Sigmoid colon (tissue), 6 donors: ENCODE measurements at regions not wholly inside any gene's neighbourhood (a gene's known extent, or its start where the extent isn't known, plus 50 kb on each side); places are given as distances from the start of the nearest gene placed in this dataset.

Source experiments
- DNase-seq: peaks from one replicate; pipeline ENCODE4 v3.0.0-alpha.2; 2019
- H3K27ac ChIP-seq, 4 donors: fragments of 200-600 bp; sonication (generic); one replicate each; pipeline ENCODE4 v1.5.1; 2016 to 2019; ENCODE audit warnings: mild to moderate bottlenecking in 1 of 4
- H3K27me3 ChIP-seq, 3 donors: fragments of 200-600 bp; sonication (generic); one replicate each; pipeline ENCODE4 v1.5.1; 2019; ENCODE audit warnings: mild to moderate bottlenecking in 1 of 3
- H3K36me3 ChIP-seq, 4 donors: fragments of 200-600 bp; sonication (generic); one replicate each; pipeline ENCODE4 v1.5.1; 2016 to 2019
- H3K4me1 ChIP-seq, 4 donors: fragments of 200-600 bp; sonication (generic); one replicate each; pipeline ENCODE4 v1.5.1; 2017 to 2019
- H3K4me3 ChIP-seq, 4 donors: fragments of 200-600 bp; sonication (generic); one replicate each; pipeline ENCODE4 v1.5.1; 2017 to 2019; ENCODE audit warnings: mild to moderate bottlenecking in 2 of 4, moderate library complexity in 1 of 4
- H3K9me3 ChIP-seq, 4 donors: fragments of 200-600 bp in 3 of 4; sonication (generic) in 3 of 4; one replicate each; pipeline versions ENCODE4 v1.5.1 to v1.6.1; 2013 to 2019
- EP300 ChIP-seq, 4 donors: sonication (generic); formaldehyde crosslinking; IDR thresholded peaks; one replicate each; pipeline ENCODE4 v1.6.1; 2017; ENCODE audit warnings: antibody characterized with exemption in 4 of 4
- POLR2A ChIP-seq, 2 donors: fragments of 450-650 bp; IDR thresholded peaks; one replicate each; pipeline ENCODE4 v1.6.1; 2016; ENCODE audit warnings: antibody characterized with exemption in 2 of 2, mild to moderate bottlenecking in 2 of 2, moderate library complexity in 2 of 2
- POLR2AphosphoS5 ChIP-seq, 4 donors: sonication (generic); formaldehyde crosslinking; IDR thresholded peaks; one replicate each; pipeline ENCODE4 v1.6.1; 2017; ENCODE audit warnings: antibody characterized with exemption in 4 of 4
- WGBS, 2 donors: extraction: QIAGEN DNeasy Blood & Tissue Kit; methylation state at CpG; one replicate each; pipeline ENCODE4 v1.1.7; 2013; 5-methylcytosine and 5-hydroxymethylcytosine counted together
- intact Hi-C: fragments of 100-400 bp; cut with DNase I; formaldehyde crosslinking; loops from one replicate; pipeline ENCODE4 v1.15.1; 2023
- TF ChIP-seq, protein P1 (sequence below), 4 experiments: fragments of 450-650 bp in 3 of 4; fragments of 200-600 bp in 1 of 4; IDR thresholded peaks; one replicate each; pipeline ENCODE4 v1.5.1; 2016 to 2019; ENCODE audit warnings: antibody characterized with exemption in 4 of 4, mild to moderate bottlenecking in 3 of 4, moderate library complexity in 2 of 4
- donor health status: healthy with polysubstance abuse.
- donor health status: healthy.

DNA sequence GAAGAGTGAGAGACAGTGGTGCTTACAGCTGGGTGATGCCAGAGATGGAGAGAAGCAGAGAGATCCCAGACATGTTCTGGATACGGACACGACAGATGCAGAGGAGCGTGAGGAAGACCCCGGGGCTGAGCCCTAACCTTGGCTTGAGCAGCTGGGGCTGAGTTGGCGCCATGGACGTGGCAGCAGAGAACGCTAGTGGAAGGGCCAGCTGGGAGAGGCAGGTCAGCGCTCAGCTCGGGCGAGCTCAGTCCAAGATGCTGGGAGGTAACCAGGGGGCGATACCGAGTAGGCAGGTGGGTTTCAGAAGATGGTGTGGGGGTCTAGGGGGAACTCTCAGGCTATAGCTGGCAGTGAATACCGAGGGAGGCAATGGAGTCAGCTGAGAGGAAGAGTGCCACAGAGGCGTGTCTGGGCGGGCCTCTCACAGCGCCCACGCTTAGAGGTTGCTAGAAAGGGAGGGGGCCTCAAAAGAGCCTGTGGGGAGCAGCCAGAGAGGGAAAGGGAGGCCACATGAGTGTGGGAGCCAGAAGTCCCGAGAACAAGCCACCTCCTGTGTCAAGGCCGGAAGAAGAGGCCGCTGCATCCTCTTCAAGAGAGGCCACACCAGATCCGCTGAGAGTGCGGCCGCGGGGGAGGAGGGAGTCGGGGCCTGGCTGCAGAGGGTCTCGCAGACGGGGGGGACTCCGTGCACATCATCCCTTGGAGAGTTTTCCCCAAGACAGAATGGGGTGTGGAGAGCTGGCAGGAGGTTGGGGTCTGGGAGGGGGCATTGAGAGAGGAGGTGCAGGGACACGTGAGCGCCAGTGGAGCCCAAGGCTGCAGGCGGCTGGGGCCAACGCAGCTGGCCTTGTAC lies 57.0 kb upstream of the DIO3 start:
- no peak for TF ChIP-seq POLR2A (IDR thresholded peaks at IDR 0.05)
- TF ChIP-seq EP300 (IDR thresholded peaks at IDR 0.05) = no peak
- TF ChIP-seq, protein P1, sequence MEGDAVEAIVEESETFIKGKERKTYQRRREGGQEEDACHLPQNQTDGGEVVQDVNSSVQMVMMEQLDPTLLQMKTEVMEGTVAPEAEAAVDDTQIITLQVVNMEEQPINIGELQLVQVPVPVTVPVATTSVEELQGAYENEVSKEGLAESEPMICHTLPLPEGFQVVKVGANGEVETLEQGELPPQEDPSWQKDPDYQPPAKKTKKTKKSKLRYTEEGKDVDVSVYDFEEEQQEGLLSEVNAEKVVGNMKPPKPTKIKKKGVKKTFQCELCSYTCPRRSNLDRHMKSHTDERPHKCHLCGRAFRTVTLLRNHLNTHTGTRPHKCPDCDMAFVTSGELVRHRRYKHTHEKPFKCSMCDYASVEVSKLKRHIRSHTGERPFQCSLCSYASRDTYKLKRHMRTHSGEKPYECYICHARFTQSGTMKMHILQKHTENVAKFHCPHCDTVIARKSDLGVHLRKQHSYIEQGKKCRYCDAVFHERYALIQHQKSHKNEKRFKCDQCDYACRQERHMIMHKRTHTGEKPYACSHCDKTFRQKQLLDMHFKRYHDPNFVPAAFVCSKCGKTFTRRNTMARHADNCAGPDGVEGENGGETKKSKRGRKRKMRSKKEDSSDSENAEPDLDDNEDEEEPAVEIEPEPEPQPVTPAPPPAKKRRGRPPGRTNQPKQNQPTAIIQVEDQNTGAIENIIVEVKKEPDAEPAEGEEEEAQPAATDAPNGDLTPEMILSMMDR (IDR thresholded peaks at IDR 0.05) = no peak
- TF ChIP-seq POLR2AphosphoS5 (IDR thresholded peaks at IDR 0.05) = no peak

DNA sequence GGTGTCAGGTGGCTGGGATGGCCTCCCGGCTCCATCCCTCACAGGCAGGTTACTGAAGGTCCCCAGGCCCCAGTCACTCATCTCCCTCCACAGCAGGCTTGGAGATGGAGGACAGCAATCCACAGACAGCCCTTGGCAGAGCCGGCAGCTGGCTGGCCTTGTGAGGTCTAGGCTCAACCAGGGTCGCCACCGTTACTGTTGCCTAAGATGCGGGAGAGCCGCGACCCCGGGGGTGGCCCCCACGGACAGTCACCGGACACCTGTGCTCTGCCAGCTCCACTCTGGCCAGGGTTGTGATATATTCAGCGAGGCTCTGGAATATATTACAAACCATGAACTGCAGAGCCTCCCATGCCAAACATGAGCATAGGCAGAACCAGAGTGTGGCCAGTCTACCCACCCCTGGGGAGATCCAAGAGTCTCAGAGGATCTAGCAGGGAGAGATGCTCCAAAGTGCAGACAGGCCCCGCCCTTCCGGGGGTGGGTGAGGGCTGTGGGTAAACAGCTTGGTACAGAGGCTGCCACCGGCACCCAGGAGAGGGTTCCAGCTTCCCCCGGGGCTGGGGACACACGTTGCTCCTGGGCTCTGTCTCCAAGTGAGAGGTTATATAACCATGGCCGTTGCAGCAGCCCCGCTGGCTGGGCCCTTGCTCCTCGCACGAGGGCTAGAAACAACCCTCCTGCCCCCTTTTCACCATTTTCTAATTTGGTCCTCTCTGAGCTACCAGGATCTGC lies 55.9 kb upstream of the DIO3 start:
- DNase-seq = peak; percentile 56
- H3K9me3 ChIP-seq = peaks cover 0 to 11% (median 0%) of the 10 kb centered on the region in 4 donors
- no peak overlapping the region for H3K27ac ChIP-seq
- H3K4me1 ChIP-seq = no peaks in the 10 kb centered on the region
- intact Hi-C loops = no loop called here
- H3K36me3 ChIP-seq = no peaks in the 10 kb centered on the region
- 71 to 85% methylated on average over 20 of the region's 20 CpGs for WGBS, 2 donors
- no peak overlapping the region for H3K4me3 ChIP-seq
- H3K27me3 ChIP-seq = peaks cover 0 to 7% (median 0%) of the 10 kb centered on the region in 3 donors
- TF ChIP-seq POLR2A (IDR thresholded peaks at IDR 0.05) = no peak
- no peak for TF ChIP-seq POLR2AphosphoS5 (IDR thresholded peaks at IDR 0.05)
- TF ChIP-seq, protein P1 (IDR thresholded peaks at IDR 0.05) = no peak
- TF ChIP-seq EP300 (IDR thresholded peaks at IDR 0.05) = no peak

More for the DNA sequence above, 57.0 kb upstream of the DIO3 start:
- Histone ChIP-seq H3K27ac (no peak overlapping the region), H3K4me1 (no peaks in the 10 kb centered on the region), H3K27me3 (peaks cover 0 to 7% (median 0%) of the 10 kb centered on the region in 3 donors), H3K9me3 (peaks cover 0 to 11% (median 0%) of the 10 kb centered on the region in 4 donors), H3K4me3 (no peak overlapping the region), H3K36me3 (no peaks in the 10 kb centered on the region)
- 90% methylated on average over 32 of the region's 32 CpGs for WGBS, 2 donors
- intact Hi-C loops = no loop called here
- DNase-seq = peak; percentile 43

DNA sequence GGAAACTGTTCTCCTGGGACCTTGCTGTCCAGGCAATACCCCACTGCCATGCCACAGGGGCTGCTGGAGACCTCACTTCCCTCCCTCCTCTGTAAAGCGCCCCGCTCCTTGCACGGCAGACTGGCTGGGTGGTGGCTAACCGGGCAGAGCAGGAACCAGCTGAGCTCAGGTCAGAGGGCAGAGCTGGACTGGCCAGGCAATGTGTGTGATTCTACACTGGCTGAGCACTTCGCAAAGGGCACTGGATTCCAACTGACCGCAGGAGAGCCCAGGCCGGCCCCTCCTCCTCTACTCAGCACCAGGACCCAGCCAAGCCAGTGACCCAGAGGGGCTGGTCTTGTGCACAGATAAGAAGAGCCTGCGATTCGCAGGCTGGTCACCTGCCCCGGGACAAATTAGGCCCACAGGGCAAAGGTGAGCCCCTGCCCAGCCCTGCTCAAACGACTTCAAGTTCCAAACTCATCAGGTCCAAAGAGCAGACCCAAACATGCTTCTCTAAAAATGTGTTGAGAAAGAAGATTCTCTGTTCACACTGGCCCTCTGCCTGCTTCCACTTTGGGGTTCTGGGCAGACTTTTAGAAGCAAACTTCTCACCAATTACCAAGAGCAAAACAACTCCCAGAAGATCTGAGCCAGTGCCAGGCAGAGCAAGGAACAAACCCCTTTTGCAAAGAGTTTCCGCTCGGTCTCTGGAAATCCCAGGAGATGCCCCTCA lies 54.9 kb upstream of the DIO3 start:
- H3K4me3 ChIP-seq = no peak overlapping the region
- peak; percentile 61 for DNase-seq
- 59 to 82% methylated on average over 13 of the region's 13 CpGs for WGBS, 2 donors

More for the DNA sequence above, 54.9 kb upstream of the DIO3 start:
- H3K4me1 ChIP-seq = no peaks in the 10 kb centered on the region
- intact Hi-C loops = no loop called here
- no peak overlapping the region for H3K27ac ChIP-seq
- peaks cover 0 to 11% (median 0%) of the 10 kb centered on the region in 4 donors for H3K9me3 ChIP-seq
- H3K36me3 ChIP-seq = no peaks in the 10 kb centered on the region
- peaks cover 0 to 4% (median 0%) of the 10 kb centered on the region in 3 donors for H3K27me3 ChIP-seq
- TF ChIP-seq, protein P1 (IDR thresholded peaks at IDR 0.05) = no peak
- TF ChIP-seq POLR2A (IDR thresholded peaks at IDR 0.05) (no peak), POLR2AphosphoS5 (IDR thresholded peaks at IDR 0.05) (no peak), EP300 (IDR thresholded peaks at IDR 0.05) (no peak)
